HG03175 (cell line): ENCODE measurements at regions not wholly inside any gene's neighbourhood (a gene's known extent, or its start where the extent isn't known, plus 50 kb on each side); places are given as distances from the start of the nearest gene placed in this dataset.

Experiments
- ATAC-seq: cut with Tn5 transposase; IDR thresholded peaks from one replicate; pipeline ENCODE4 v1.9.1; 2021; ENCODE audit warnings: mild to moderate bottlenecking, moderate library complexity; ENCODE audit not compliant: unreplicated experiment

GRCh38 chr2:67462738-67463496 is 65.8 kb downstream of the ETAA1 start:
- ATAC-seq, result no peak

DNA sequence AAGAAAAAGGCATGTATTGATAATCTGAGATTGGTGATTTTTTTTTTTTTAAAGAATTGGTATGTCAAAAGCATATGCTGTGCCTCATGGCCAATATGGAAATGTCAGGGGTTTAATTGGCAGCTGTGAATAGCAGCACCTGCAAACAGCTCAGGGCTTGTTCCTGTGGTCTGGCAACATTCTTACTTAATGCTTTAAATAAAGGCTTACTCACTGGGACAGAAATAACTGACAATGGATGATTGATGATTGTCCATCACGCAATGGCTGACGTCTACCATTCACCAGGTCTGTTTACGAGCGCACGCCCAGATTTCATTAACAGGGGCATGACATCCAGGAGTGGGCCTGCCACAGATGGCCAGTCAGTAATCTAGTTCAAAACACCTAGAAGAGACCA is 66.7 kb downstream of the ETAA1 start:
- no peak for ATAC-seq

GRCh38 chr2:67465623-67466022 is 68.5 kb downstream of the ETAA1 start:
- no peak for ATAC-seq

- no peak for ATAC-seq
Measured at GRCh38 chr2:67466734-67467133, 69.6 kb downstream of the ETAA1 start.

GRCh38 chr2:67471681-67472080 is 74.5 kb downstream of the ETAA1 start:
- no peak for ATAC-seq

DNA sequence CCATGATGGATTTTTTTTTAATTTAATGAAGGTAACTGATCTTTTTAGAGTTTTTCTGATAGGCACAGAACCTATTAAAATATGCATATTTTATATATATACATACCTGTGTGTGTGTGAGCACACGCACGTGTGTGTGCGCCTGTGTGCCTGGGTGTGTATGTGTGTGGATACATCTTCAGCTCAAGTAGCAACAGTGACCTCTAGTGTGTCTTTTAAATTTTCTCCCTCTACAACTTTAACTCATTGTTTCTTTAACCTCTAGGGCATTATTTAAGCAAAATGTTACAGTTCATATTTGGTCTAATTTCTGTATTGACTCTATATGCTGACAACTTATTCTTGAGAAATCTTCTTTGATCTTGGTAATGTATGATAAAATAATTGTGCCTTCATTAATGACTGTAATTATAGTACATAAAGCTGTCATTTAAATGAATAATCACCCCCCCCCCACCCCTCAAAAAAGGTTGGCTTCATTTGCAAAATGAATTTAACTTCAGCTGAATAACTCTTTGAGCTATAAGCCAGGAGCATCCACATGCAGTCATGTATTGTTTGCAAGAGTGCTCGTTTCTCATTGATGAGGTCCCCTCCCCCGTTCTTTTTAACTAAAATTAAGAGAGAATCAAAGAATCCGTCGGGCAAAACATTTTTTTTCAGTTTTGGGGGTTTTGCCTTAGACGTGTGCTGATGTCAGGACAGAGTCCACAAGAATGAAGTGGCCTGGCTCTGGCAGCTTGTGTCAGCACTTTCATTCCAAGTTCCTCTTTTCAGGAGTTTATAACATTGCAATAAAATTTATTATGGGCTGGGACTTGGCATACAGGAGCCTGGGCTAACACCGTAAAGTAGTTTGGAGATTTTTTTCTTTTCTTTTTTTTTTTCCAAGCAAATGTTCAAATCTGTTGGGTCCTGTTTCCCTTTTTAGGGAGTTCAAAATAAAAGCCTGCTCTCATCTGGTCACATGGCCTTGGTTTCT is 80.0 kb downstream of the ETAA1 start:
- ATAC-seq, result no peak

GRCh38 chr2:67479261-67479660 is 82.1 kb downstream of the ETAA1 start:
- no peak for ATAC-seq

GRCh38 chr2:67485431-67485830 is 88.3 kb downstream of the ETAA1 start:
- no peak for ATAC-seq

DNA sequence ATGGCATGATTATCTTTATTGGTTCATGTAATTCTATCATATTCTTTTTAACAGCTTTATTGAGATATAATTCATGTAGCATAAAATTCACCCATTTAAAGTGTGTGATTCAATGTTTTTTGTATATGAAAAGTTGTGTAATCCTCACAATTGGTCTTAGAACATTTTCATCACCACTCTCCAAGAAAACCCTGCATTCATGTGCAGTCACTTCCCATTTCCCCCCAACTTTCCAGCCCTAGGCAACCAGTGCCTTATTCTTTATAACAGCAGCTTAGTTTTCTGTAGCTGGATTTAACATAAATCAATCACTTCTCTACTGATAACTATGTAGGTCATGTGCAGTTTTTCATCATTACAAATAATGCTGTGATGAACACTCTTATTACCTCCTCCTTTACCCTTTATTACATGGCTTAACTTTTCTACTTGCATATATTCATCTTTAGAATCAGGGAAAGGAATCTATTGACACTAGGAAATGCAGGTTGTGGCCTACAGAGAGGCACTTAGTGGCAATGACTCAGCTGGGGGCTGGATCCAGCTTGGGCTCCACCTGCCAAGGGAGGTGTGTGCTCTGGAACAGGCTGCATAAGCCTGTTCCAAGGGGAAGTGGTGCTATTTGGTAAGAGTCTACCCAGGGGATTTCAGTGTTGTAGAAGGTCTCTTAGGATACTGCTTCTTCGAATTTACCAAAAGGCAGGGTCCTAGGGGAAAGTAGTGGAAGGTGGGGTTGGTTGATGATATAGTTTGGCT is 89.1 kb downstream of the ETAA1 start:
- no peak for ATAC-seq

GRCh38 chr2:67487993-67488392 is 90.9 kb downstream of the ETAA1 start:
- no peak for ATAC-seq

DNA sequence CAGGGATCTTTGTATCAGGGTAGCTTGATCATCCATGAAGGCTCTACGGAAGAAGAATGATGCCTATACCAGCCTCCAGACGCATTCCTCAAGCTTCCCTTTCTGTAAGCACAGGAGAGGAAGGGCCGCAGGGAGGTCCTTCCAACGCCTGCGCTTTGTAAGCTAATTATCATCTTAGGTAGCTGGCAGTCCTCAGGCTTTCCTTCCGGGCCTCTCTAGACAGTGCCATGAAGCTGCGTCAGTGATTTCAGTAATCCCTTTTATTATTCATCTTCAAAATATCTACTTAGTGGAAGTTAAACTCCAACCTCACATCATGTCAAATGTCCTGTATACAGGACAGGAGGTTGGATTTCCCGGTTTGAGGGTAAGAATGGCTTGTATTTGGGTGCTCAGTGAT is 92.3 kb downstream of the ETAA1 start:
- ATAC-seq, result no peak

- ATAC-seq, result no peak
Measured at GRCh38 chr2:67498931-67499330, 101.8 kb downstream of the ETAA1 start.

DNA sequence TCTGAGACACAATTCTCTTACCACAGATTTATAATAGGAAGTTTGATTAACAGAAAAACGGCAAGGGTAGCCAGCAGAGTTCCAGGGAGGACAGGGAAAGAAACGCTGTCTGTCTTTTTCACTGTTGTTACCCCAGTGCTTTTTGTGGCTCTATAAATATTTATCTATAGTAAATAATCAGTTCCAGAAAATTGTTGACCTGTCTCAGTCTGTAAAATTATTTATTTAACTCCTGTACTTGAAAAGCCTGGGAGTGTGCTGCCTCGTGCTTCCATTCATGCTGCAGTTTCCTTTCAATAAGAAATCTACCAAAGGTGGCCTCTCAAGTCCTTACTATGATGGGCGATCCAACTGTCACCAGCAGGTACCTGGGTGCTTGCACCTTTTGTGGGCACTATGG is 102.9 kb downstream of the ETAA1 start:
- ATAC-seq, result no peak

DNA sequence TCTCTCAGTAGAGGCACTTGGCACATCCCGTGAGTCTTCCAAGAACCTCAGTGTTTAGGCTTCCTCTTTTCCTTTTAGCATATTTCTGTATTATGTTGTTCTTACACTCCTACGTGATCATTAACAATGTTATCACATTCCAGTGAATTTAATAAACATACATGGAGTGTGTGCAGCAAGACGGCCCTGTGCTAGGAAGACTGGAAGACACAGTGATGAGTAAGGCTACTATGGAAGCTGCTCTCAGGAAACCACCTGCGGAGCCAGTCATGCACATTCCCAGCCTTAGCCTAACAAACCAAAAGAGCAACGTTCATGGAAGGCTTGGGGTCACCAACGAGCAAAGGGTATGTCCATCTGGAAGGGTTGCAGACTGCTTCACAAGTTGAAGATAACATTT is 103.4 kb downstream of the ETAA1 start:
- ATAC-seq, result no peak

- no peak for ATAC-seq
Measured at GRCh38 chr2:67502346-67503065, 105.4 kb downstream of the ETAA1 start.

- no peak for ATAC-seq
Measured at GRCh38 chr2:67503066-67503795, 106.1 kb downstream of the ETAA1 start.

DNA sequence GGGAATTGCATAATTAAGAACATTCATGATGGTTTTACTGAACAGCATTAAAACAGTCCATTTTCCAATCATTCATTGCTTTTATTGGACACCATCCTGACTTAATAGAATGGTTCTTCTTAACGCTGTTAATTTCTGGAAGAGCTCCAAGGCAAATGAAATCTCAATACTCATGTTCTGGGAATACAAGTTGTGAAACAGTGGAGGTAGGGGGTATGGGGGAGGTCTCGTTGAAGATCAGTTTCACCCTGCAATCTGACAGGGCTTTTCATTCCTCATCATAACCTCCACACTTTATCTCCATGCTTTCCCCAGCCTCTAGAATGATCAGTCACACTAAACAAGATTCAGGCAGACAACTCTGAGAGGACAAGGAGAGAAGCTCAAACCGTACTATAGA is 113.6 kb downstream of the ETAA1 start:
- ATAC-seq, result no peak

DNA sequence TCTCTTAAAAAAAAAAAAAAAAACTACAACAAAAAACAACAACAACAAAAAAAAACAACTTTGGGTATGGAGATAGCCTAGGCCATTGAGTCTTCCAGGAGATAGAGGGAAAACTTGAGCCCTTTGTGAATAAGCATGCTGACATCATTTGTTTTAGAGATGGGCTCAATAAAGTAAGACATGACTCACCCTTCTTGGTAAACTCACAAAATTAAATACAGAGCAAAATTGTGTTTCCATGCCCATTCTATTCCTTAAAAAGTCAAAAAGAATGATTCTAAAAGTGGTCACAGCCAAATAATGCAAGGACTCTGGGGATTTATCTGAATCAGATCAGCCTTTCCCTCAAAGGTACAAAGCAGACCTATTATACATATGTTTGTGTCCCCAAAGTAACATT is 117.4 kb downstream of the ETAA1 start:
- ATAC-seq, result no peak

- ATAC-seq, result no peak
Measured at GRCh38 chr2:67515056-67515455, 117.9 kb downstream of the ETAA1 start.

DNA sequence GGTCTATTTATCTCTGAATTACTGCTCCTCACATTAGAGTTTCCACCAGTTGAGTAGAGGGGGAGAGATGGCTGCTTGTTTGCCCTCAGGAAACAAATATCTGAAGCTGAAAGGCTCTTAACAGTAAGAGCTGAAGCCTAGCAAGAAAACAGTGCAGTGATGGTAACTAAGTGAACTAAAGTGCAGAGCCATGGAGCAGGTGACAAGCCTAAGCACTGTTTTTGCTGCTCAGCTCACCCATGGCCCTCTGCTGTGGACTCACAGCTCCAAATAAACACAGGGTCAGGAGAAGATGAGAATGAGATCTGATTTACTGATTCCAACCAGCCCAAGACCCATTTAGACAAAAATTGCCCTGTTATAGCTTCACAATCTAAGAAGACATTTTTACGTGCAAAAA is 118.4 kb downstream of the ETAA1 start:
- ATAC-seq, result no peak
